ENCODE measurements at regions not wholly inside any gene's neighbourhood (a gene's known extent, or its start where the extent isn't known, plus 50 kb on each side); places are given as distances from the start of the nearest gene placed in this dataset.

DNA sequence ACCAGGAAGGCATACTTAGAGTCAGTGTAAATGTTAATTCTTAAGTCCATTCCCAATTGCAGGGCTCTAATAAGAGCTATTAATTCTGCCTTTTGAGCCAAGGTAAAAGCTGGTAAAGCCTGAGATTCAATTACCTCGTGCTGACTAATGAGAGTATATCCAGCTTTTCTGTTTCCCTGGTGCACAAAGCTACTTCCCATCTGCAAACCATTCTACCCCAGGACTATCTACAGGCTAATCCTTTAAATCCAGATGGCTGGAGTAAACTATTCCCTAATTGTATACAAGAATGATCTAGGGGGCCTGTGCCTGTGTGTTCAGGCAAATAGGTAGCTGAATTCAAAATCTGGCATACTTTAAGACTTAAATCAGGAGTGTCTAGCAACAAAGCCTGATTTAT, 365.0 kb downstream of the GPM6A start:
- TF ChIP-seq ZNF561 (tag by site-specific recombination; IDR thresholded peaks at IDR 0.05; ENCODE audit: borderline replicate concordance) (no peak), ZNF157 (tag by site-specific recombination; IDR thresholded peaks at IDR 0.05) (no peak), ZNF544 (tag by site-specific recombination; IDR thresholded peaks at IDR 0.05) (no peak), ZNF621 (tag by site-specific recombination; IDR thresholded peaks at IDR 0.05) (no peak), ZNF24 (tag by site-specific recombination; IDR thresholded peaks at IDR 0.05) (no peak), ZNF768 (tag by site-specific recombination; IDR thresholded peaks at IDR 0.05) (no peak)
- TF ChIP-seq, protein P1, sequence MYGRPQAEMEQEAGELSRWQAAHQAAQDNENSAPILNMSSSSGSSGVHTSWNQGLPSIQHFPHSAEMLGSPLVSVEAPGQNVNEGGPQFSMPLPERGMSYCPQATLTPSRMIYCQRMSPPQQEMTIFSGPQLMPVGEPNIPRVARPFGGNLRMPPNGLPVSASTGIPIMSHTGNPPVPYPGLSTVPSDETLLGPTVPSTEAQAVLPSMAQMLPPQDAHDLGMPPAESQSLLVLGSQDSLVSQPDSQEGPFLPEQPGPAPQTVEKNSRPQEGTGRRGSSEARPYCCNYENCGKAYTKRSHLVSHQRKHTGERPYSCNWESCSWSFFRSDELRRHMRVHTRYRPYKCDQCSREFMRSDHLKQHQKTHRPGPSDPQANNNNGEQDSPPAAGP (tag by site-specific recombination; IDR thresholded peaks at IDR 0.05) = no peak
- TF ChIP-seq, protein P2, sequence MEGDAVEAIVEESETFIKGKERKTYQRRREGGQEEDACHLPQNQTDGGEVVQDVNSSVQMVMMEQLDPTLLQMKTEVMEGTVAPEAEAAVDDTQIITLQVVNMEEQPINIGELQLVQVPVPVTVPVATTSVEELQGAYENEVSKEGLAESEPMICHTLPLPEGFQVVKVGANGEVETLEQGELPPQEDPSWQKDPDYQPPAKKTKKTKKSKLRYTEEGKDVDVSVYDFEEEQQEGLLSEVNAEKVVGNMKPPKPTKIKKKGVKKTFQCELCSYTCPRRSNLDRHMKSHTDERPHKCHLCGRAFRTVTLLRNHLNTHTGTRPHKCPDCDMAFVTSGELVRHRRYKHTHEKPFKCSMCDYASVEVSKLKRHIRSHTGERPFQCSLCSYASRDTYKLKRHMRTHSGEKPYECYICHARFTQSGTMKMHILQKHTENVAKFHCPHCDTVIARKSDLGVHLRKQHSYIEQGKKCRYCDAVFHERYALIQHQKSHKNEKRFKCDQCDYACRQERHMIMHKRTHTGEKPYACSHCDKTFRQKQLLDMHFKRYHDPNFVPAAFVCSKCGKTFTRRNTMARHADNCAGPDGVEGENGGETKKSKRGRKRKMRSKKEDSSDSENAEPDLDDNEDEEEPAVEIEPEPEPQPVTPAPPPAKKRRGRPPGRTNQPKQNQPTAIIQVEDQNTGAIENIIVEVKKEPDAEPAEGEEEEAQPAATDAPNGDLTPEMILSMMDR (tag by site-specific recombination; IDR thresholded peaks at IDR 0.05) = no peak
- TF ChIP-seq, protein P3, sequence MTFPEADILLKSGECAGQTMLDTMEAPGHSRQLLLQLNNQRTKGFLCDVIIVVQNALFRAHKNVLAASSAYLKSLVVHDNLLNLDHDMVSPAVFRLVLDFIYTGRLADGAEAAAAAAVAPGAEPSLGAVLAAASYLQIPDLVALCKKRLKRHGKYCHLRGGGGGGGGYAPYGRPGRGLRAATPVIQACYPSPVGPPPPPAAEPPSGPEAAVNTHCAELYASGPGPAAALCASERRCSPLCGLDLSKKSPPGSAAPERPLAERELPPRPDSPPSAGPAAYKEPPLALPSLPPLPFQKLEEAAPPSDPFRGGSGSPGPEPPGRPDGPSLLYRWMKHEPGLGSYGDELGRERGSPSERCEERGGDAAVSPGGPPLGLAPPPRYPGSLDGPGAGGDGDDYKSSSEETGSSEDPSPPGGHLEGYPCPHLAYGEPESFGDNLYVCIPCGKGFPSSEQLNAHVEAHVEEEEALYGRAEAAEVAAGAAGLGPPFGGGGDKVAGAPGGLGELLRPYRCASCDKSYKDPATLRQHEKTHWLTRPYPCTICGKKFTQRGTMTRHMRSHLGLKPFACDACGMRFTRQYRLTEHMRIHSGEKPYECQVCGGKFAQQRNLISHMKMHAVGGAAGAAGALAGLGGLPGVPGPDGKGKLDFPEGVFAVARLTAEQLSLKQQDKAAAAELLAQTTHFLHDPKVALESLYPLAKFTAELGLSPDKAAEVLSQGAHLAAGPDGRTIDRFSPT (tag by site-specific recombination; IDR thresholded peaks at IDR 0.05) = no peak
- TF ChIP-seq, protein P4, sequence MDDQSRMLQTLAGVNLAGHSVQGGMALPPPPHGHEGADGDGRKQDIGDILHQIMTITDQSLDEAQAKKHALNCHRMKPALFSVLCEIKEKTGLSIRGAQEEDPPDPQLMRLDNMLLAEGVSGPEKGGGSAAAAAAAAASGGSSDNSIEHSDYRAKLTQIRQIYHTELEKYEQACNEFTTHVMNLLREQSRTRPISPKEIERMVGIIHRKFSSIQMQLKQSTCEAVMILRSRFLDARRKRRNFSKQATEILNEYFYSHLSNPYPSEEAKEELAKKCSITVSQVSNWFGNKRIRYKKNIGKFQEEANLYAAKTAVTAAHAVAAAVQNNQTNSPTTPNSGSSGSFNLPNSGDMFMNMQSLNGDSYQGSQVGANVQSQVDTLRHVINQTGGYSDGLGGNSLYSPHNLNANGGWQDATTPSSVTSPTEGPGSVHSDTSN (CRISPR knock-in tag; IDR thresholded peaks at IDR 0.05) = no peak
- TF ChIP-seq, protein P5, sequence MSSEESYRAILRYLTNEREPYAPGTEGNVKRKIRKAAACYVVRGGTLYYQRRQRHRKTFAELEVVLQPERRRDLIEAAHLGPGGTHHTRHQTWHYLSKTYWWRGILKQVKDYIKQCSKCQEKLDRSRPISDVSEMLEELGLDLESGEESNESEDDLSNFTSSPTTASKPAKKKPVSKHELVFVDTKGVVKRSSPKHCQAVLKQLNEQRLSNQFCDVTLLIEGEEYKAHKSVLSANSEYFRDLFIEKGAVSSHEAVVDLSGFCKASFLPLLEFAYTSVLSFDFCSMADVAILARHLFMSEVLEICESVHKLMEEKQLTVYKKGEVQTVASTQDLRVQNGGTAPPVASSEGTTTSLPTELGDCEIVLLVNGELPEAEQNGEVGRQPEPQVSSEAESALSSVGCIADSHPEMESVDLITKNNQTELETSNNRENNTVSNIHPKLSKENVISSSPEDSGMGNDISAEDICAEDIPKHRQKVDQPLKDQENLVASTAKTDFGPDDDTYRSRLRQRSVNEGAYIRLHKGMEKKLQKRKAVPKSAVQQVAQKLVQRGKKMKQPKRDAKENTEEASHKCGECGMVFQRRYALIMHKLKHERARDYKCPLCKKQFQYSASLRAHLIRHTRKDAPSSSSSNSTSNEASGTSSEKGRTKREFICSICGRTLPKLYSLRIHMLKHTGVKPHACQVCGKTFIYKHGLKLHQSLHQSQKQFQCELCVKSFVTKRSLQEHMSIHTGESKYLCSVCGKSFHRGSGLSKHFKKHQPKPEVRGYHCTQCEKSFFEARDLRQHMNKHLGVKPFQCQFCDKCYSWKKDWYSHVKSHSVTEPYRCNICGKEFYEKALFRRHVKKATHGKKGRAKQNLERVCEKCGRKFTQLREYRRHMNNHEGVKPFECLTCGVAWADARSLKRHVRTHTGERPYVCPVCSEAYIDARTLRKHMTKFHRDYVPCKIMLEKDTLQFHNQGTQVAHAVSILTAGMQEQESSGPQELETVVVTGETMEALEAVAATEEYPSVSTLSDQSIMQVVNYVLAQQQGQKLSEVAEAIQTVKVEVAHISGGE (tag by site-specific recombination; conservative IDR thresholded peaks at IDR 0.05; ENCODE audit: low read depth) = no peak
- TF ChIP-seq, protein P6, sequence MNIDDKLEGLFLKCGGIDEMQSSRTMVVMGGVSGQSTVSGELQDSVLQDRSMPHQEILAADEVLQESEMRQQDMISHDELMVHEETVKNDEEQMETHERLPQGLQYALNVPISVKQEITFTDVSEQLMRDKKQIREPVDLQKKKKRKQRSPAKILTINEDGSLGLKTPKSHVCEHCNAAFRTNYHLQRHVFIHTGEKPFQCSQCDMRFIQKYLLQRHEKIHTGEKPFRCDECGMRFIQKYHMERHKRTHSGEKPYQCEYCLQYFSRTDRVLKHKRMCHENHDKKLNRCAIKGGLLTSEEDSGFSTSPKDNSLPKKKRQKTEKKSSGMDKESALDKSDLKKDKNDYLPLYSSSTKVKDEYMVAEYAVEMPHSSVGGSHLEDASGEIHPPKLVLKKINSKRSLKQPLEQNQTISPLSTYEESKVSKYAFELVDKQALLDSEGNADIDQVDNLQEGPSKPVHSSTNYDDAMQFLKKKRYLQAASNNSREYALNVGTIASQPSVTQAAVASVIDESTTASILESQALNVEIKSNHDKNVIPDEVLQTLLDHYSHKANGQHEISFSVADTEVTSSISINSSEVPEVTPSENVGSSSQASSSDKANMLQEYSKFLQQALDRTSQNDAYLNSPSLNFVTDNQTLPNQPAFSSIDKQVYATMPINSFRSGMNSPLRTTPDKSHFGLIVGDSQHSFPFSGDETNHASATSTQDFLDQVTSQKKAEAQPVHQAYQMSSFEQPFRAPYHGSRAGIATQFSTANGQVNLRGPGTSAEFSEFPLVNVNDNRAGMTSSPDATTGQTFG (tag by site-specific recombination; IDR thresholded peaks at IDR 0.05; ENCODE audit: borderline replicate concordance) = no peak
- TF ChIP-seq, protein P7, sequence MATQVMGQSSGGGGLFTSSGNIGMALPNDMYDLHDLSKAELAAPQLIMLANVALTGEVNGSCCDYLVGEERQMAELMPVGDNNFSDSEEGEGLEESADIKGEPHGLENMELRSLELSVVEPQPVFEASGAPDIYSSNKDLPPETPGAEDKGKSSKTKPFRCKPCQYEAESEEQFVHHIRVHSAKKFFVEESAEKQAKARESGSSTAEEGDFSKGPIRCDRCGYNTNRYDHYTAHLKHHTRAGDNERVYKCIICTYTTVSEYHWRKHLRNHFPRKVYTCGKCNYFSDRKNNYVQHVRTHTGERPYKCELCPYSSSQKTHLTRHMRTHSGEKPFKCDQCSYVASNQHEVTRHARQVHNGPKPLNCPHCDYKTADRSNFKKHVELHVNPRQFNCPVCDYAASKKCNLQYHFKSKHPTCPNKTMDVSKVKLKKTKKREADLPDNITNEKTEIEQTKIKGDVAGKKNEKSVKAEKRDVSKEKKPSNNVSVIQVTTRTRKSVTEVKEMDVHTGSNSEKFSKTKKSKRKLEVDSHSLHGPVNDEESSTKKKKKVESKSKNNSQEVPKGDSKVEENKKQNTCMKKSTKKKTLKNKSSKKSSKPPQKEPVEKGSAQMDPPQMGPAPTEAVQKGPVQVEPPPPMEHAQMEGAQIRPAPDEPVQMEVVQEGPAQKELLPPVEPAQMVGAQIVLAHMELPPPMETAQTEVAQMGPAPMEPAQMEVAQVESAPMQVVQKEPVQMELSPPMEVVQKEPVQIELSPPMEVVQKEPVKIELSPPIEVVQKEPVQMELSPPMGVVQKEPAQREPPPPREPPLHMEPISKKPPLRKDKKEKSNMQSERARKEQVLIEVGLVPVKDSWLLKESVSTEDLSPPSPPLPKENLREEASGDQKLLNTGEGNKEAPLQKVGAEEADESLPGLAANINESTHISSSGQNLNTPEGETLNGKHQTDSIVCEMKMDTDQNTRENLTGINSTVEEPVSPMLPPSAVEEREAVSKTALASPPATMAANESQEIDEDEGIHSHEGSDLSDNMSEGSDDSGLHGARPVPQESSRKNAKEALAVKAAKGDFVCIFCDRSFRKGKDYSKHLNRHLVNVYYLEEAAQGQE (tag by site-specific recombination; IDR thresholded peaks at IDR 0.05) = no peak

Measured in HEK293 (cell line).